ENCODE measurements at regions not wholly inside any gene's neighbourhood (a gene's known extent, or its start where the extent isn't known, plus 50 kb on each side); places are given as distances from the start of the nearest gene placed in this dataset.

- Histone ChIP-seq H3K9ac (ENCODE audit: low read length) (no peak overlapping the region), H3K79me2 (ENCODE audit: low read length) (no peaks in the 10 kb centered on the region), H4K20me1 (ENCODE audit: insufficient read depth, low read depth, low read length) (no peaks in the 10 kb centered on the region), H3K4me1 (ENCODE audit: low read length) (no peaks in the 10 kb centered on the region), H3K4me2 (ENCODE audit: low read depth, low read length, poor library complexity, severe bottlenecking) (no peak overlapping the region), H3K36me3 (ENCODE audit: insufficient read depth, low read length) (no peaks in the 10 kb centered on the region), H3K27me3 (ENCODE audit: low read length) (no peaks in the 10 kb centered on the region), H3K9me3 (ENCODE audit: low read length) (peaks cover 10% of the 10 kb centered on the region; the same call in 1 of the 2 replicates), H3K27ac (ENCODE audit: low read length) (no peak overlapping the region), H3K4me3 (ENCODE audit: low read length) (no peak overlapping the region), H3K9me2 (replicated peaks; ENCODE audit: insufficient read depth, low read length) (no peaks in the 10 kb centered on the region), H2AFZ (ENCODE audit: low read length) (no peak overlapping the region)
- no peak for DNase-seq
Measured at GRCh38 chr3:145637105-145637504, 523.9 kb downstream of the PLOD2 start.

GRCh38 chr3:145639003-145639606 is 521.9 kb downstream of the PLOD2 start:
- Histone ChIP-seq H3K27me3 (ENCODE audit: low read length) (no peaks in the 10 kb centered on the region), H3K9me2 (replicated peaks; ENCODE audit: insufficient read depth, low read length) (no peaks in the 10 kb centered on the region), H3K4me2 (ENCODE audit: low read depth, low read length, poor library complexity, severe bottlenecking) (no peak overlapping the region), H3K36me3 (ENCODE audit: insufficient read depth, low read length) (no peaks in the 10 kb centered on the region), H3K9me3 (ENCODE audit: low read length) (peaks cover 10% of the 10 kb centered on the region; the same call in 1 of the 2 replicates), H2AFZ (ENCODE audit: low read length) (no peak overlapping the region), H3K79me2 (ENCODE audit: low read length) (no peaks in the 10 kb centered on the region), H3K4me3 (ENCODE audit: low read length) (no peak overlapping the region), H4K20me1 (ENCODE audit: insufficient read depth, low read depth, low read length) (no peaks in the 10 kb centered on the region), H3K27ac (ENCODE audit: low read length) (no peak overlapping the region), H3K9ac (ENCODE audit: low read length) (no peak overlapping the region), H3K4me1 (ENCODE audit: low read length) (no peaks in the 10 kb centered on the region)
- DNase-seq, result no peak

GRCh38 chr3:145639875-145640274 is 521.1 kb downstream of the PLOD2 start:
- Histone ChIP-seq H3K36me3 (ENCODE audit: insufficient read depth, low read length) (no peaks in the 10 kb centered on the region), H4K20me1 (ENCODE audit: insufficient read depth, low read depth, low read length) (no peaks in the 10 kb centered on the region), H3K27me3 (ENCODE audit: low read length) (no peaks in the 10 kb centered on the region), H3K4me1 (ENCODE audit: low read length) (no peaks in the 10 kb centered on the region), H3K9me2 (replicated peaks; ENCODE audit: insufficient read depth, low read length) (no peaks in the 10 kb centered on the region), H2AFZ (ENCODE audit: low read length) (no peak overlapping the region), H3K27ac (ENCODE audit: low read length) (no peak overlapping the region), H3K79me2 (ENCODE audit: low read length) (no peaks in the 10 kb centered on the region), H3K9ac (ENCODE audit: low read length) (no peak overlapping the region), H3K9me3 (ENCODE audit: low read length) (peaks cover 11% of the 10 kb centered on the region; the same call in 1 of the 2 replicates), H3K4me3 (ENCODE audit: low read length) (no peak overlapping the region), H3K4me2 (ENCODE audit: low read depth, low read length, poor library complexity, severe bottlenecking) (no peak overlapping the region)
- DNase-seq, result no peak

- no peak overlapping the region for H3K4me3 ChIP-seq (ENCODE audit: low read length)
- H3K4me2 ChIP-seq (ENCODE audit: low read depth, low read length, poor library complexity, severe bottlenecking), result no peak overlapping the region
- no peak for DNase-seq
- no peaks in the 10 kb centered on the region for H3K36me3 ChIP-seq (ENCODE audit: insufficient read depth, low read length)
- no peaks in the 10 kb centered on the region for H4K20me1 ChIP-seq (ENCODE audit: insufficient read depth, low read depth, low read length)
- H3K9ac ChIP-seq (ENCODE audit: low read length), result no peak overlapping the region
- peaks cover 15% of the 10 kb centered on the region for H3K9me3 ChIP-seq (ENCODE audit: low read length)
- no peak overlapping the region for H3K27ac ChIP-seq (ENCODE audit: low read length)
- no peaks in the 10 kb centered on the region for H3K27me3 ChIP-seq (ENCODE audit: low read length)
- no peaks in the 10 kb centered on the region for H3K79me2 ChIP-seq (ENCODE audit: low read length)
- H3K9me2 ChIP-seq (replicated peaks; ENCODE audit: insufficient read depth, low read length), result no peaks in the 10 kb centered on the region
- H2AFZ ChIP-seq (ENCODE audit: low read length), result no peak overlapping the region
- H3K4me1 ChIP-seq (ENCODE audit: low read length), result no peaks in the 10 kb centered on the region
Measured at GRCh38 chr3:145648396-145648795, 512.6 kb downstream of the PLOD2 start.

- Histone ChIP-seq H3K9me2 (replicated peaks; ENCODE audit: insufficient read depth, low read length) (no peaks in the 10 kb centered on the region), H3K9me3 (ENCODE audit: low read length) (peaks cover 19% of the 10 kb centered on the region), H4K20me1 (ENCODE audit: insufficient read depth, low read depth, low read length) (no peaks in the 10 kb centered on the region), H2AFZ (ENCODE audit: low read length) (no peak overlapping the region), H3K79me2 (ENCODE audit: low read length) (no peaks in the 10 kb centered on the region), H3K27ac (ENCODE audit: low read length) (no peak overlapping the region), H3K4me1 (ENCODE audit: low read length) (no peaks in the 10 kb centered on the region), H3K27me3 (ENCODE audit: low read length) (no peaks in the 10 kb centered on the region), H3K9ac (ENCODE audit: low read length) (no peak overlapping the region), H3K36me3 (ENCODE audit: insufficient read depth, low read length) (no peaks in the 10 kb centered on the region), H3K4me2 (ENCODE audit: low read depth, low read length, poor library complexity, severe bottlenecking) (no peak overlapping the region), H3K4me3 (ENCODE audit: low read length) (no peak overlapping the region)
- no peak for DNase-seq
Measured at GRCh38 chr3:145649368-145649887, 511.6 kb downstream of the PLOD2 start.

- DNase-seq, result no peak
- Histone ChIP-seq H3K9me2 (replicated peaks; ENCODE audit: insufficient read depth, low read length) (no peaks in the 10 kb centered on the region), H2AFZ (ENCODE audit: low read length) (no peak overlapping the region), H3K27me3 (ENCODE audit: low read length) (no peaks in the 10 kb centered on the region), H3K27ac (ENCODE audit: low read length) (no peak overlapping the region), H3K4me3 (ENCODE audit: low read length) (no peak overlapping the region), H3K79me2 (ENCODE audit: low read length) (no peaks in the 10 kb centered on the region), H3K9me3 (ENCODE audit: low read length) (peaks cover 20% of the 10 kb centered on the region), H3K36me3 (ENCODE audit: insufficient read depth, low read length) (no peaks in the 10 kb centered on the region), H3K4me2 (ENCODE audit: low read depth, low read length, poor library complexity, severe bottlenecking) (no peak overlapping the region), H4K20me1 (ENCODE audit: insufficient read depth, low read depth, low read length) (no peaks in the 10 kb centered on the region), H3K4me1 (ENCODE audit: low read length) (no peaks in the 10 kb centered on the region), H3K9ac (ENCODE audit: low read length) (no peak overlapping the region)
Measured at GRCh38 chr3:145650170-145650569, 510.8 kb downstream of the PLOD2 start.

- Histone ChIP-seq H3K79me2 (ENCODE audit: low read length) (no peaks in the 10 kb centered on the region), H3K4me3 (ENCODE audit: low read length) (no peak overlapping the region), H3K36me3 (ENCODE audit: insufficient read depth, low read length) (no peaks in the 10 kb centered on the region), H3K27me3 (ENCODE audit: low read length) (no peaks in the 10 kb centered on the region), H3K9me2 (replicated peaks; ENCODE audit: insufficient read depth, low read length) (no peaks in the 10 kb centered on the region), H3K9ac (ENCODE audit: low read length) (no peak overlapping the region), H3K4me2 (ENCODE audit: low read depth, low read length, poor library complexity, severe bottlenecking) (no peak overlapping the region), H3K4me1 (ENCODE audit: low read length) (no peaks in the 10 kb centered on the region), H3K27ac (ENCODE audit: low read length) (no peak overlapping the region), H3K9me3 (ENCODE audit: low read length) (peaks cover 11% of the 10 kb centered on the region; the same call in 1 of the 2 replicates), H4K20me1 (ENCODE audit: insufficient read depth, low read depth, low read length) (no peaks in the 10 kb centered on the region), H2AFZ (ENCODE audit: low read length) (no peak overlapping the region)
- DNase-seq, result no peak
Measured at GRCh38 chr3:145671121-145671520, 489.9 kb downstream of the PLOD2 start.

GRCh38 chr3:145673838-145674237 is 487.1 kb downstream of the PLOD2 start:
- Histone ChIP-seq H3K4me2 (ENCODE audit: low read depth, low read length, poor library complexity, severe bottlenecking) (no peak overlapping the region), H4K20me1 (ENCODE audit: insufficient read depth, low read depth, low read length) (no peaks in the 10 kb centered on the region), H3K27me3 (ENCODE audit: low read length) (no peaks in the 10 kb centered on the region), H3K9me2 (replicated peaks; ENCODE audit: insufficient read depth, low read length) (no peaks in the 10 kb centered on the region), H3K9me3 (ENCODE audit: low read length) (peaks cover 13% of the 10 kb centered on the region; the same call in 1 of the 2 replicates), H3K4me1 (ENCODE audit: low read length) (no peaks in the 10 kb centered on the region), H3K36me3 (ENCODE audit: insufficient read depth, low read length) (no peaks in the 10 kb centered on the region), H3K79me2 (ENCODE audit: low read length) (no peaks in the 10 kb centered on the region), H3K4me3 (ENCODE audit: low read length) (no peak overlapping the region), H3K9ac (ENCODE audit: low read length) (no peak overlapping the region), H2AFZ (ENCODE audit: low read length) (no peak overlapping the region), H3K27ac (ENCODE audit: low read length) (no peak overlapping the region)
- DNase-seq, result no peak

Measured in Karpas-422 (cell line).